ENCODE measurements at regions not wholly inside any gene's neighbourhood (a gene's known extent, or its start where the extent isn't known, plus 50 kb on each side); places are given as distances from the start of the nearest gene placed in this dataset.

DNA sequence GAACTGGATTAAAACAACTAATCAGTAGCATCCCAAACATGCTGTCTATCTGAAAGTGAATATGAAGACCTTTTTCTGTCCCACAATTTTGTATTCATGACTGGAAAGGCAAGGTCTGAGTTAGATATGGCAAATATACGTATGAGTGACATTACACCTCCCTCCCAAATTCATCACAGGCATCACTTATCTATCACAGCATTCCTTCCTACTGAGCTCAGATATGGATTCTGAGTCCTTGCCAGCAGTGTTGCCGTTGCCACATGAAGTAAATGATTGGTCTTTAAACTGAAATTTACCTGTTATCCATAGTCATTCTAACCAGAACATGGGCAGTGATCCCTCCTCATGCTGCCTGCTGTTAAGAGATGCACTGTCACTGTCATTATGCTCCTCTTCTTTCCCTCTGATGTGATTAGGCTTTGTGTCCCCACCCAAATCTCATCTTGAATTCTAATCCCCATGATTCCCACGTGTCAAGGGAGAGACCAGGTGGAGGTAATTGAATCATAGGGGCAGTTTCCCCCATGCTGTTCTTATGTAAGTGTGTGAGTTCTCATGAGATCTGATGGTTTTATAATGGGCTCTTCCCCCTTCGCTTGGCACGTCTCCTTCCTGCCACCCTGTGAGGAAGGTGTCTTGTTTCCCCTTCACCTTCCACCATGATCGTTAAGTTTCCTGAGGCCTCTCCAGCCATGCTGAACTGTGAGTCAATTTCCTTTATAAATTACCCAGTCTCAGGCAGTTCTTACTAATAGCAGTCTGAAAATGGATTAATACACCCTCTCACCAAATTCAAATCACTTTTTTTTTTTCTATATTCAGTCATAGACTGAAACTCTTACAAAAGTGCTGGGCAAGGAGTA, 288.4 kb downstream of the NUAK1 start:
- H3K27me3 Mint-ChIP-seq, result no peaks in the 10 kb centered on the region
- no peaks in the 10 kb centered on the region for H3K9me3 ChIP-seq (ENCODE audit: control insufficient read depth in 1 of 2, insufficient read depth in 1 of 2, low read length in 2 of 2)
- H3K4me1 Mint-ChIP-seq (ENCODE audit: low read depth), result no peaks in the 10 kb centered on the region
- no peaks in the 10 kb centered on the region for H3K9me3 Mint-ChIP-seq
- ATAC-seq (ENCODE audit: poor library complexity) (no peak), DNase-seq (no peak)
- intact Hi-C loops (cut with DNase I, micrococcal nuclease), result no loop called here
- TF ChIP-seq, protein P1, sequence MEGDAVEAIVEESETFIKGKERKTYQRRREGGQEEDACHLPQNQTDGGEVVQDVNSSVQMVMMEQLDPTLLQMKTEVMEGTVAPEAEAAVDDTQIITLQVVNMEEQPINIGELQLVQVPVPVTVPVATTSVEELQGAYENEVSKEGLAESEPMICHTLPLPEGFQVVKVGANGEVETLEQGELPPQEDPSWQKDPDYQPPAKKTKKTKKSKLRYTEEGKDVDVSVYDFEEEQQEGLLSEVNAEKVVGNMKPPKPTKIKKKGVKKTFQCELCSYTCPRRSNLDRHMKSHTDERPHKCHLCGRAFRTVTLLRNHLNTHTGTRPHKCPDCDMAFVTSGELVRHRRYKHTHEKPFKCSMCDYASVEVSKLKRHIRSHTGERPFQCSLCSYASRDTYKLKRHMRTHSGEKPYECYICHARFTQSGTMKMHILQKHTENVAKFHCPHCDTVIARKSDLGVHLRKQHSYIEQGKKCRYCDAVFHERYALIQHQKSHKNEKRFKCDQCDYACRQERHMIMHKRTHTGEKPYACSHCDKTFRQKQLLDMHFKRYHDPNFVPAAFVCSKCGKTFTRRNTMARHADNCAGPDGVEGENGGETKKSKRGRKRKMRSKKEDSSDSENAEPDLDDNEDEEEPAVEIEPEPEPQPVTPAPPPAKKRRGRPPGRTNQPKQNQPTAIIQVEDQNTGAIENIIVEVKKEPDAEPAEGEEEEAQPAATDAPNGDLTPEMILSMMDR (IDR thresholded peaks at IDR 0.05), result no peak
- no peak overlapping the region for H3K4me3 ChIP-seq (ENCODE audit: low read length)
- no peaks in the 10 kb centered on the region for H3K27me3 ChIP-seq (ENCODE audit: control insufficient read depth in 1 of 2, insufficient read depth in 2 of 2, low read length in 2 of 2)
- ChIA-PET CTCF (no interaction called here), POLR2A (no interaction called here)
- no peaks in the 10 kb centered on the region for H3K4me1 ChIP-seq (ENCODE audit: insufficient read depth, low read length)
- no peaks in the 10 kb centered on the region for H3K36me3 ChIP-seq (ENCODE audit: insufficient read depth, low read length)
- H3K27ac Mint-ChIP-seq, result no peak overlapping the region
- no peak overlapping the region for H3K27ac ChIP-seq (ENCODE audit: low read depth in 1 of 2, low read length in 2 of 2)
- no peaks in the 10 kb centered on the region for H3K36me3 Mint-ChIP-seq (ENCODE audit: low read depth)
- H3K4me3 Mint-ChIP-seq, result no peak overlapping the region

DNA sequence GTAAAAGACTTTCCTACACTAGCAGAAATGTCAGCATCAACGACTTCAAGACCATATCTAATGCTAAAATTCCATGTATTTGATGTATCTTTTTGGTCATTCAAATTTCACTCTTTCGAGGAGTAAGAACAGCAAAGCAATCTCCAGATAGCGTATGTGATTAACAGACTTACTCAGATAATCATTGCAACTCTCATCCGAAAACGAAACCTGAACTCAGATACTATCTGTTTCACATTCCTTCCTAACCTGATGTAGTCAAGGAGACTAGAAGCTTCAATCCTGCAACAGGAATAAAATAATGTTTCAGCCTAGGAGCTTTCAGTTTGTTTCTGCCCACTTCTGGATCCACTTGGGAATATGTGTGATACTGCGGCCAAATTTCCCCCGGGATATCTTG, 286.3 kb downstream of the NUAK1 start:
- Mint-ChIP-seq H3K27ac (no peak overlapping the region), H3K4me1 (ENCODE audit: low read depth) (no peaks in the 10 kb centered on the region), H3K4me3 (no peak overlapping the region), H3K27me3 (no peaks in the 10 kb centered on the region), H3K36me3 (ENCODE audit: low read depth) (no peaks in the 10 kb centered on the region), H3K9me3 (no peaks in the 10 kb centered on the region)
- Histone ChIP-seq H3K27me3 (ENCODE audit: control insufficient read depth in 1 of 2, insufficient read depth in 2 of 2, low read length in 2 of 2) (no peaks in the 10 kb centered on the region), H3K4me3 (ENCODE audit: low read length) (no peak overlapping the region), H3K9me3 (ENCODE audit: control insufficient read depth in 1 of 2, insufficient read depth in 1 of 2, low read length in 2 of 2) (no peaks in the 10 kb centered on the region), H3K27ac (ENCODE audit: low read depth in 1 of 2, low read length in 2 of 2) (no peak overlapping the region), H3K36me3 (ENCODE audit: insufficient read depth, low read length) (no peaks in the 10 kb centered on the region), H3K4me1 (ENCODE audit: insufficient read depth, low read length) (no peaks in the 10 kb centered on the region)
- ATAC-seq (ENCODE audit: poor library complexity) (no peak), DNase-seq (no peak)
- CTCF ChIA-PET, result no interaction called here
- TF ChIP-seq, protein P1 (IDR thresholded peaks at IDR 0.05), result no peak
- POLR2A ChIA-PET, result no interaction called here
- intact Hi-C loops (cut with DNase I, micrococcal nuclease), result no loop called here

DNA sequence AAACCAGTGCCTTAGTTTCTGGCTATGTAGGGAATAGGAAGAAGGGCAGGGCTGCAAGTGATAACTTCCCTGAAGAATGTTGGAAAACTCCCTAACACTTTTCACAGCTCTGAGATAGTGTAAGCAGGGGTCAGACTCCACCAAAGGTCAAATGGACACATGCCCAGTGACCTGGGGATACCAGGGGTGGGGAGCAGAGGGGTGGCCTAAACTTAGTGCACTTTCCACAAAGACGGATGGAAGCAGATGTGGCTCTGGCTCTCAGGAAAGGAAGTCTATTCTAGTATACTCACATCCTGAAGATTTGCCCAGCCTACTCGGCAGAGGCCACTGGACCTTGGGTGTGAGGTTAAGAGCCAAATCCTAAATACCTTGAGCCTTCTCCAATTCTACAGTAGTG, 285.8 kb downstream of the NUAK1 start:
- DNase-seq (no peak), ATAC-seq (ENCODE audit: poor library complexity) (no peak)
- Histone ChIP-seq H3K4me1 (ENCODE audit: insufficient read depth, low read length) (no peaks in the 10 kb centered on the region), H3K36me3 (ENCODE audit: insufficient read depth, low read length) (no peaks in the 10 kb centered on the region), H3K4me3 (ENCODE audit: low read length) (no peak overlapping the region), H3K27ac (ENCODE audit: low read depth in 1 of 2, low read length in 2 of 2) (no peak overlapping the region), H3K9me3 (ENCODE audit: control insufficient read depth in 1 of 2, insufficient read depth in 1 of 2, low read length in 2 of 2) (no peaks in the 10 kb centered on the region), H3K27me3 (ENCODE audit: control insufficient read depth in 1 of 2, insufficient read depth in 2 of 2, low read length in 2 of 2) (no peaks in the 10 kb centered on the region)
- Mint-ChIP-seq H3K4me1 (ENCODE audit: low read depth) (no peaks in the 10 kb centered on the region), H3K27me3 (no peaks in the 10 kb centered on the region), H3K4me3 (no peak overlapping the region), H3K36me3 (ENCODE audit: low read depth) (no peaks in the 10 kb centered on the region), H3K27ac (no peak overlapping the region), H3K9me3 (no peaks in the 10 kb centered on the region)
- intact Hi-C loops (cut with DNase I, micrococcal nuclease), result no loop called here
- POLR2A ChIA-PET, result no interaction called here
- CTCF ChIA-PET, result no interaction called here
- TF ChIP-seq, protein P1 (IDR thresholded peaks at IDR 0.05), result no peak

Measured in CD4-positive, alpha-beta T cell (primary cell).